GM12864 (cell line): ENCODE measurements at regions not wholly inside any gene's neighbourhood (a gene's known extent, or its start where the extent isn't known, plus 50 kb on each side); places are given as distances from the start of the nearest gene placed in this dataset.

Experiments
- DNase-seq: peaks from one replicate; pipeline ENCODE4 v3.0.0-alpha.2; 2011; ENCODE audit warnings: low read depth
- H3K4me3 ChIP-seq: 2 replicates; pipeline ENCODE4 v1.5.1; 2011; ENCODE audit warnings: mild to moderate bottlenecking, low read depth, low read length, control low read depth
- TF ChIP-seq, protein P1 (sequence below): IDR thresholded peaks from 2 replicates; pipeline ENCODE4 v1.5.1; 2011; ENCODE audit warnings: low read depth, mild to moderate bottlenecking, moderate library complexity, low read length, control low read depth, inconsistent platforms; ENCODE audit errors: missing control alignments

DNA sequence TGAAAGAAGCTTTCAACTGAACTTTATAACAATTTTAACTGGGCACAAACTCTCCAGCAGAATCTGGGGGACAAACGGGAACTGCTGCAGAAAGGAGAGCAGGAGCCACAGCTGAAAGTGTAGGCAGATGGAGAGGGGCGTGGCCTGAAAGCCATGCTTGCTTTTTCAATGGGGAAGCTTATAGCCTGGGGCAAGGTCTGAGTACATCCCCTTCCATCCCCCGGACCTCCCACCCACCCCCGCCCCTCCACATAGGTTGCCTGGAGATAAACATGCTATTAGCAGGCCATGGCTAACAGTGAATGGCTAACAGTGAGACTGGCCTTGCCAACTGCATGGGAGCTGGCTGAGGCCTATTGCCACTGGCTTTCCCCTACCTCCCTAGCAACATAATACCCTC, 317.9 kb upstream of the TANK start:
- no peak for DNase-seq
- no peak overlapping the region for H3K4me3 ChIP-seq
- TF ChIP-seq, protein P1, sequence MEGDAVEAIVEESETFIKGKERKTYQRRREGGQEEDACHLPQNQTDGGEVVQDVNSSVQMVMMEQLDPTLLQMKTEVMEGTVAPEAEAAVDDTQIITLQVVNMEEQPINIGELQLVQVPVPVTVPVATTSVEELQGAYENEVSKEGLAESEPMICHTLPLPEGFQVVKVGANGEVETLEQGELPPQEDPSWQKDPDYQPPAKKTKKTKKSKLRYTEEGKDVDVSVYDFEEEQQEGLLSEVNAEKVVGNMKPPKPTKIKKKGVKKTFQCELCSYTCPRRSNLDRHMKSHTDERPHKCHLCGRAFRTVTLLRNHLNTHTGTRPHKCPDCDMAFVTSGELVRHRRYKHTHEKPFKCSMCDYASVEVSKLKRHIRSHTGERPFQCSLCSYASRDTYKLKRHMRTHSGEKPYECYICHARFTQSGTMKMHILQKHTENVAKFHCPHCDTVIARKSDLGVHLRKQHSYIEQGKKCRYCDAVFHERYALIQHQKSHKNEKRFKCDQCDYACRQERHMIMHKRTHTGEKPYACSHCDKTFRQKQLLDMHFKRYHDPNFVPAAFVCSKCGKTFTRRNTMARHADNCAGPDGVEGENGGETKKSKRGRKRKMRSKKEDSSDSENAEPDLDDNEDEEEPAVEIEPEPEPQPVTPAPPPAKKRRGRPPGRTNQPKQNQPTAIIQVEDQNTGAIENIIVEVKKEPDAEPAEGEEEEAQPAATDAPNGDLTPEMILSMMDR = no peak

- H3K4me3 ChIP-seq = no peak overlapping the region
- TF ChIP-seq, protein P1 = no peak
- DNase-seq = no peak
Measured at GRCh38 chr2:160859096-160859495, 301.1 kb upstream of the TANK start.

DNA sequence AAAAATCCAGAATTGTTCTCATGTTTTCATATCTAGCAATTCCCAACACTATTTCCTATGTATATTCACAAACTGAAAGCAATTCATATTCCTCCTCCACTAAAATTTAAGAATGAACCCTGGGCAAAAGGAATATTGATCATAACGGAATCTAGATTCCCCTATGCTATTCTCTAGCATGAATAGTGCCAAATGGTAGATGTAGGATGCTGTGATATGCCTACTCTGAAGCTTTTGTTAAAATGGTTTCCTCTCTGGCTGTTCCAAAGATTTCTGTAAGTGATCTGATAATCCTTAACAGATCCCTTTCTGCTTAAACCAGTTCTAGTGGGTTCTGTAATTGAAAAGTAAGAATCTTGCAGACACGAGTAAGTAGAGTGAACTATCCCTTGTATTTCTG, 298.0 kb upstream of the TANK start:
- H3K4me3 ChIP-seq = no peak overlapping the region
- no peak for DNase-seq
- TF ChIP-seq, protein P1 = no peak

GRCh38 chr2:160868891-160869290, 291.3 kb upstream of the TANK start:
- DNase-seq = no peak
- TF ChIP-seq, protein P1 = no peak
- H3K4me3 ChIP-seq = no peak overlapping the region

GRCh38 chr2:160869411-160869810, 290.8 kb upstream of the TANK start:
- TF ChIP-seq, protein P1 = no peak
- no peak for DNase-seq
- no peak overlapping the region for H3K4me3 ChIP-seq

- TF ChIP-seq, protein P1 = no peak
- H3K4me3 ChIP-seq = no peak overlapping the region
- DNase-seq = no peak
Measured at GRCh38 chr2:160870729-160871465, 289.3 kb upstream of the TANK start.

DNA sequence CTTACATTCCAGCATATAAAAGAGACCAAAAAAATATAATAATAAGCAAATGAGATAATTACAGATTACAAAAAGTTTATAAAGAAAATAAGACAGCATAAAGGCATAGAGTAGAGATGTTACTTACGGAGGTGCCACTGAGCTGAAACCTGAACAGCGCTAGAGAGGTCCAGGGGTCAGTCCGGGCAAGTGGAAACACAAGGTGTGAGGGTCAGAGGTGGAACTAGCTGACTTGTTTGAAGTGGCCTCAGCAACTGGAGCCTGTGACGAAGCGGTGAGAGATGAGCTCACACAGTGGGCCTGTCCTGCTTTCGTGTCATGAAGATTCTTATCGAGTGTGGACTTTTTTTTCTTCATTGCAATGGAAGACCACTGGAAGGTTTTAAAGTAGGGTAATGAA, 288.3 kb upstream of the TANK start:
- no peak overlapping the region for H3K4me3 ChIP-seq
- DNase-seq = no peak
- TF ChIP-seq, protein P1 = no peak
